Medulla oblongata (tissue), 1 donor: ENCODE measurements at regions not wholly inside any gene's neighbourhood (a gene's known extent, or its start where the extent isn't known, plus 50 kb on each side); places are given as distances from the start of the nearest gene placed in this dataset.
"Not testable (repeated sequence)": the region's sequence is repeated elsewhere in the genome, so short reads cannot be mapped to it uniquely, and the experiment has no call there.

ENCODE experiments used
- DNase-seq: peaks from one replicate; pipeline ENCODE4 v3.0.0-alpha.2; 2015; ENCODE audit errors: extremely low spot score

DNA sequence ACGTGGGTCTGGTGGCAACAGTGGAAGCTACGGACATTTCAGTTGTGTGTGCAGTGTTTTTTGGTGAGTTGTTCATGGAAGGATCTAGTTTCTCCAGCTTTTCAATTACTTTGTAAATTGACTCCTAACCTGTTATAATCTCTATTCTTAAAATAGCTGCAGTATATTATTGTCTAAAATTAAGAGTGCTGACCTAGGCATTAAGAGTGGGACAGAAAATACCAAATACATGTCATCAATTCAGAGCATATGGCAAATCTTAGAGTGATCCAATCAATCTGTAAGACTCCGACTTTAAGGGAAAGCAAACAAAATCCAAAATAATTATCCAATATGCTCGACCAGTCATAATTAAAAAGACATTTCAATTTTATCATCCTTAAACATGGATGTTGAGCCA is 338.1 kb upstream of the PCDH9 start:
- no peak for DNase-seq

DNA sequence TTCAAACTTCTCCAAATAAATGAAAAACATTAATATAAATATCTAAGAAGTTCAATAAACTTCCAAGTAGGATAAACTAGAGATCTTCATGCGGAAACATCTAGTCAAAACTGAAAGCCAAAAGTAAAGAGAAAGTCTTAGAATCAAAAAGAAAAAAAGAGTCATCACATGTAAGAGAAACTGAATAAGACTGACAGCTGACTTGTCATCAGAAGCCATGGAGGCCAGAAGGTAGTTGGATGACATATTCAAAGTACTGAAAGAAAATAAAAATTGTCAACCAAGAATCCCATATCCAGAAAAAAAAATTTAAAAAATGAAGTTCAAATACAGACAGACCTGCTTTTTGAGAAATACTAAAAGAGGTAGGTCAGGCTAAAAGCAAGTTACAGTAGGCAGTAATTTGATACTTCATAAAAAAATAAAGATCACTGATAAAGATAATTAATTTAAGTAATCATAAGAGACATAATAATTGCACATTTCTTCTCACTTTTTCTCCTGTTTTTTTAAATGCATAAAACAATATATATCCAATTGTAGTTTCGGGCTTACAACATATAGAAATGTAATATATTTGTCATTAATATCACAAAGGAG is 327.6 kb upstream of the PCDH9 start:
- no peak for DNase-seq

DNA sequence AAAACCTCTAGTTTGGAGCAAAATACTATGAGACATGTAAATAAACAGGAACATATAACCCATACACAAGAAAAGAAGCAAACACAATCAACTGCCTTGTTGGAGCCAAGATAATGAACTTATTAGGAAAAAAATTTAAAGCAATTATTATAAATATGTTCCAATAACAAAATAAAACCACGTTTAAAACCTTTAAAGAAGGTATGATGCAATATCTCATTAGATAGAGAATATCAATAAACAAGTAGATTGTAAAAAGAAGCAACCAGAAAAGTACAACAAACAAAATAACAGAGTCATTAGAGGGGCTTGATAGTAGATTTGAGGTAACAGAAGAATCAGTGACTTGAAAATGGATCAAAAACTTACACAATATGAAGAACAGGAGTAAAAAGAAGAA is 327.0 kb upstream of the PCDH9 start:
- DNase-seq, result no peak

DNA sequence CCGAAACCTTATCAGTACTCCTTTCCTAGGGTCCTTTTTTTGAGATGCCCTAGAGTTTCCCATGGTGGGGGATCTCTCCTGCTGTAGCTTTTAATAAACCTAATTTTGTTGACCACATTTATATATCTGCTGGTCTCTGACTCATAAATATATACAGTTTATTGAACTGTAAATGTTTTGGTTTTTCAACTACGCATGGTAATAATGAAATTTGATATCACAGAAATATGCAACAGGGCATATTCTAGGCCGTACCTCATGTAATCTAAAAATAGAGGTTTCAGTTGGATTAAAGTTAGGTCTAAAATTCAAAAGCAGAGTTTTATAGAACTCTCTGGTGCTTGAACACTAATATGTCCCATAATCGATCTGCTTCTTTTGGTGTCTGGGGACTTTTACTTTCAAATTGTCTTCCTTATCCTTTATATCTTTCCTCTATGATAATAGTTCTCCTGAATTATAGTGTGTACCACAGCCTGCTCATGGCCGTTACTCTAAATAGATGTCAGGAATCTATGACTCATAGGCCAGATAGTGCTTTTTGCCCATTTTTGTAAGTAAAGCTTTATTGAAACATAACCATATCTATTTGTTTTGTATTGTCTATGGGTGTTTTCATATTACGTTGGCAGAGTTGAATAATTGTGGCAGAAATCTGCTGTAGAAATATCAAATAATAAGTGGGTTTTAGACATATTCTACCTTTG is 324.8 kb upstream of the PCDH9 start:
- DNase-seq, result no peak

DNA sequence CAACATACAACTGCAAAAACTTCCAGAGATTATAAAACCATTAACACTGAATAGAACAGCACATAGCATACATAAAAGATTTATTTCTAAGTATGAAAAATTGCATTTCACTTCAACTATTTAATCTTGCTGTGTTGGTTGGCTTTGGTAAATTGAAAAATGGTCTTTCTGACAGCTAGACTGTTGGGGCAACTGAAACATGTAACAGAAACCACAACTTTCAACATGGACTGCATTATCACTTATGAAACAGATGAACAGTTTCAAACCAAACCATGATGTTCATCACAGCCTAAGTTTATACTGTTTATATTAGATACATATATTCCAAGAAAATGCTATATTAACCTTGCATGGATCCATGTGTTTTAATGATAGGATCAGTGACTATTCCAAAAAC is 324.1 kb upstream of the PCDH9 start:
- DNase-seq, result no peak

DNA sequence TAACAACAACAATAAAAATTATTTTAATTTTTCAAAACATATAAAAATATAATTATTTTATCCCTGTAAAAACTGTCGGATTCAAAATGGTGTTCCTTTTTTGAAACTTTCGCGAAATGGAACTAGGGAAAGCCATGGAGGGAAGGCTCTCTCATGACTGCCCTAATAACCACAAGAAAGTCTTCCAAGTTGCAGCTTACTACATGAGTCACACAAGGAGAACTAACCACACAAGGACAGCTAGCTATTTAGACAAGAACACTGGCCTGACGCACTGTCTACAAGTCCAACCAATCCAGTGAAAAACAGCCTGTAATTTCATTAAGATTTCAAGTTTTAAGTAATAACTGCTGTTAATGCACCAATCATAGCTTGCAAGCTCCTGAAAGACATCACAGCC is 319.2 kb upstream of the PCDH9 start:
- DNase-seq, result no peak

DNA sequence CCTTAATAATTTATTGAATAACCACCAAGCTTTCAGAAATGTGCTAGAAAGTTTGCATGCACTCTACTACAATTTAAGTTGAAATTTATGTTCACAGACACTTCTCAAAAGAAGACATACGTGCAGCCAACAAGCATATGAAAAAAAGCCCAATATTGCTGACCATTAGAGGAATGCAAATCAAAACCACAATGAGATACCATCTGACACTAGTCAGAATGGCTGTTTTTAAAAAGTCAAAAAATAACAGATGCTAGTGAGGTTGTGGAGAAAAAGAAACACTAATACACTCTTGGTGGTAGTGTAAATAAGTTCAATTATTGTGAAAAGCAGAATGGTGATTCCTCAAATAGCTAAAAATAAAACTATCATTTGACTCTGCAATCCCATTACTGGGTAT is 308.8 kb upstream of the PCDH9 start:
- no peak for DNase-seq

DNA sequence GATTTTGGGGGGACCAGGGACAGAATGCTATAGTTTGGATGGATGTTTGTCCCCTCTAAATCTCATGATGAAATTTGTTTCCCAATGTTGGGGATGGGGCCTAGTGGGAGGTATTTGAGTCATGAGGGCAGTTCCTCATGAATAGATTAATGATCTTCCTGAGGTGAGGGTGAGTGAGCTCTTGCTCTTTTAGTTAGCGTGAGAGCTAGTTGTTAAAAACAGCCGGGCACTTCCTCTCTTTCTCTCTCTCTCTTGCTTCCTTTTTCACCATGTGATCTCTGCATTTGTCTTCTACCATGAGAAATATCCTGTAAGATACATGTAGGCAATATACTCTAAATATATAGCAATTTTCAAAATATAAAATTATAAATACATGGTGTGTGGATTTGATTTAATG is 290.8 kb upstream of the PCDH9 start:
- no peak for DNase-seq

DNA sequence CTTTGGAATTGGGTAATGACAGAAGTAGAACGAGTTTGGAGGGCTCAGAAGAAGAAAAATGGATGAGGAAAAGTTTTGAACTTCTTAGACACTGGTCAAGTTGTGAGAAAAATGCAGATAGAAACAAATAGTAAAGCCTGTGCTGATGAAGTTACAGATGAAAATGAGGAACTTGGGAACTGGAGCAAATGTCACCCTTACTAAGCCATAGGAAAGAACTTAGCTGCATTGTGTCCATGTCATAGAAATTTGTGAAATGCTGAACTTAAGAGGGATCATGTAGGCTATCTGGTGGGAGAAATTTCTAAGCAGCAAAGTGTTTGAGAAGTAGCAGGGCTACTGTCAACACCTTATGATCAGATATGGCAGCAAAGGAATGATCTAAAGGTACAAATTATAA is 289.2 kb upstream of the PCDH9 start:
- no peak for DNase-seq

DNA sequence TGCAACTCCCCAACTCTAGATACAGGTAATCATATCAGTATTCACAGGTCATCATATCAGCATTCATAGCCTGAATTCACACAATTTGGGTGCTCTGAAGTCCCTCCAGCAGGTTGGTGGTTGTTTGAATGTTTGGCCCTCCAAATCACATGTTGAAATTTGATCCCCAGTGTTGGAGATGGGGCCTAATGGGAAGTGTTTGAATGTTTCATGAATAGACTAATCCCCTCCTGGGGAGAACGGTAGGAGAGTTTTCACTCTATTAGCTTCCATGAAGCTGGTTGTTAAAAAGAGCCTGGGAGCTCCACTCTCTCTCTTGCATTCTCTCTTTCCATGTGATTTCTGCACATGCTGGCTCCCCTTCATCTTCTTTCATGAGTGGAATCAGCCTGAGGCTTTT is 288.6 kb upstream of the PCDH9 start:
- DNase-seq, result no peak

DNA sequence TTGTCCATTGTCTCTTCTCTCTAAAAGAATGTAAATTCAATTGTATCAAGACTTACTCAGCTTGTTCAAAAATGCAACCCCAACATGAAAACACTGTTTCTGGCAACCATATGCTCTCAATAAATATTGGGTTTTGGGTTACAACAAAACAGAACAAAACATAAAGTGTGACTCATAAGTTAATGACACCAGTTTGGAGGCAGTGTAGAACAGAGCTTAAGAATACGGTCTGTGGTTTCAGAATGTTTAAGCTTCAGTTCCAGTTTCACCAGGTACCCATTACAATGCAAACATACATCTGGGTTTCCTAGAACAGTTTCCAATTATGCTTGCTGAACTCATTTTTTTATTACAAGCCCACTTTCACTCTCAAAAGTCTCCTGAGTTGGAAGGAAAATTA is 285.8 kb upstream of the PCDH9 start:
- DNase-seq, result no peak

DNA sequence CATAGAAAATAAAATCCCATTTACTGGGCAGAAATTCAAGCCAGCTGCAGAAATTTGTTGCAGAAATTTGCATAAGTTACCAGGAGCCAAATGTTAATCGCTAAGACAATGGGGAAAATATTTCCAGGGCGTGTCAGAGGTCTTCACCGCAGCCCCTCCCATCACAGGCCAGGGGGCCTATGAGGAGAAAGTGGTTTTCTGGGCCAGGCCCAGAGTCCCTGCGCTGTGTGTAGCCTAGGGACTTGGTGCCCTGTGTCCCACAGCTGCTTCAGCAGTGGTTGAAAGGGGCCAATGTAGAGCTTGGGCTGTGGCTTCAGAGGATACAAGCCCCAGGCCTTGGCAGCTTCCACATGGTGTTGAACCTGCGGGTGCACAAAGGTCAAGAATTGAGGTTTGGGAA is 278.9 kb upstream of the PCDH9 start:
- DNase-seq, result no peak

DNA sequence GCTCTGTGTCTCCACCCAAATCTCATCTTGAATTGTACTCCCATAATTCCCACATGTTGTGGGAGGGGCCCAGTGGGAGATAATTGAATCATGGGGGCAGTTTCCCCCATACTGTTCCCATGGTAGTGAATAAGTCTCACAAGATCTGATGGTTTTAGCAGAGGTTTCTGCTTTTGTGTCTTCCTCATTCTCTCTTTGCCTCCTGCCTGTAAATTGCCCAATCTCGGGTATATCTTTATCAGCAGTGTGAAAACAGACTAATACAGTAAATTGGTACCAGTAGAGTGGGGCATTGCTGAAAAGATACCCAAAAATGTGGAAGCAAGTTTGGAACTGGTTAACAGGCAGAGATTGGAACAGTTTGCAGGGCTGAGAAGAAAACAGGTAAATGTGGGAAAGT is 278.1 kb upstream of the PCDH9 start:
- DNase-seq, result not testable (repeated sequence)

DNA sequence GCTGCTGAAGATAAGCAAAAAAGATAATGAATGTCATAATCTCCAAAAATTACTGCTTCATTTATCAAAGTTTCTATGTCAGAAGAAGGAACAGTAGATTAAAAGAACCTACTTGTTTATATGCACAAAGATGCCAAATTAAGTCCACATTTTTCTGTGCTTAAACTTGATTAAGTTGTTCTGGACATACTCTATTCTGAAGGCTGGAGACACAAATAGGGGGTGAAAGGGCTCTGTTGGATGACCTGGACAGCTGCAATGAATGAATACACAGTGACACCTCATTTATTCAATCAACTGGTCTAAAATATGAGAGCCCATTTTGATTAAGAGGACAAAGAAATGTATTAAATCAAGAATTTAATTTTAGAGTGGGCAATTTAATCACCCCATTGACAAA is 276.3 kb upstream of the PCDH9 start:
- DNase-seq, result no peak

DNA sequence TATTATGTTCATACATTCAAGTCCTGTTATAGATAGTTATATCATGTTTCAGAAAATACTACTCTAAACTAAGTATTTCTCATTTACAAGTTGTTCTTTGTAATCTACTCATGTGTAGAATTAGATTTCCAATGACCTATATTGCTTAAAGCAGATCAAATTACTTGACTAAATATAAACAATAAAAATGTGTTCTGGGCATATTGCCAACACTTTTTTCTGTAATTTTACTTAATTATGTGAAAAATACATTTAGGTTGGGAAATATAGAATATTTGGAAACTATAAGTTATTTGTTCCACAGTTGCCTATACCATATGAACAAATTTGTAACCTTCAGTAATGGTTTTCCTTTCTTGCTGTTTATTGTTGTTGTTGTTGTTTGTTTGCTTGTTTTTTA is 275.2 kb upstream of the PCDH9 start:
- no peak for DNase-seq

DNA sequence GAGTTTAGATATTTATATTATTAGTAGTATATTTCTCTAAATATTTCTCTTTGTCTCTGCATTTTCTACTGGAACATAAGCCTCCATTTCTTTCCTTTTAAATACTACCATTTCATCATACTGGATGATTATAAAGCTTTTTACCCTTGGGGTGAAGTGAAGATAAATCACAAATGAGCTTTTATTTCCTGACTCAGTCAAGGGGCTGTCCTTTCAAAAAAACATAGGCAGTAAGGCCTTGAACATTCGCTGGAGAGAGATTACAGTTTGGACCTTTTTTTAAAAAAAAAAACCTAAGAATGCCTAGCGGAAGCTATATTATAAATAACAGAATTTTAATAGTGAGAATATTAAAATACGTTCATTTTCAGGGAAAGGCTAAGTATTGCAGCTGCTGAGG is 268.8 kb upstream of the PCDH9 start:
- no peak for DNase-seq

DNA sequence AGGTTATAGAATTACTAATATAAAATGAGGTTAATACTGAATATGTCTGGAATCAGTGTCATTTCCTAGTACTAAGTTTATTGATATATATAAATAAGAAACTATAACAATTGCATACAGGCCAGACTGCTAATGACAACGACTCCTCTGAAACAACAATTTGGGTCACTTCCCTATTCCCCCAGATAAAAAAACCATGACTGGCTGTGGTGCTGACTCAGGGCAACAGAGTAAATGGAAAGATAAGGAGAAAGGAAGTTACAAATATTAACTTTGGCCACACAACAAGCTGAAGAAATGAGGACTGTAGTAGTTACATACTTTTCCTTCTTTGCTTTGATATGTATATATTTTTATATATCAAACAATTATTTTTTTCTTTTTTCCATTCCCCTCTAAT is 263.7 kb upstream of the PCDH9 start:
- DNase-seq, result peak; percentile 11

DNA sequence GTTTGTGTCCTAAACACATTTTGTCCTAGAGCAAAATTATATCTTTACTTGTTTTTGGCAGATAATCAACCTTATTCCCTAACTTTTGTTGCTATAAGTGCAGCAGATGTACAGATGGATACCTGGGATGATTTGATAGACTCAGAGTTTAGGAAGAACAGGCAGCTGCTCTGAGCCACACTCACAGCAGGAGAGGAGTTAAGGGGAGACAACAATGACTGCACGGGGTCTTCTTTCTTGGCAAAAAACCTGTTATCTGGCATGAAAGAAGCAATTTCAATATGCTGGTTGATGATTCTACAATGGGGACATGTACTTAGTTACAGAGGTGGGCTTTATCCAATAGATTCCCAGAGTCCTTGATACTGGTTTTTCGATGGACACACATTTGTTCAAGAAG is 258.9 kb upstream of the PCDH9 start:
- no peak for DNase-seq

DNA sequence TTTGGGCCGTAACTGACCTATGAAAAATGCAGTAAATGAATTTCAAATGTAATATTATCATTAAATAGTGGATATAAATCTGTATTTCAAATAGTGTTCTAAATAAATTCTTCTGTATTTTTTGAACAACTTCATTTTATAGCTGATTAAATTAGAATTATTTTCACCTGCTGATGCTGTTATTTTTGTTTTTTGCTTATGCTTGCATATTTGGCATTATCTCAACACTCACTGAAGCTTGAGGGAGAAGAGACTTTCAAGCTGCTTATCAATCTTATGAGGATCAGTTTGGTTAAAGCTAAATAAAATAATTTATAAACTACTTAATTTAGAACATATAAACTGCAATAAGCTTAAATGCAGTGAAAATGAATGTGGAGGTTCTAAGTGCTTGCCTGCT is 251.3 kb upstream of the PCDH9 start:
- DNase-seq, result no peak

DNA sequence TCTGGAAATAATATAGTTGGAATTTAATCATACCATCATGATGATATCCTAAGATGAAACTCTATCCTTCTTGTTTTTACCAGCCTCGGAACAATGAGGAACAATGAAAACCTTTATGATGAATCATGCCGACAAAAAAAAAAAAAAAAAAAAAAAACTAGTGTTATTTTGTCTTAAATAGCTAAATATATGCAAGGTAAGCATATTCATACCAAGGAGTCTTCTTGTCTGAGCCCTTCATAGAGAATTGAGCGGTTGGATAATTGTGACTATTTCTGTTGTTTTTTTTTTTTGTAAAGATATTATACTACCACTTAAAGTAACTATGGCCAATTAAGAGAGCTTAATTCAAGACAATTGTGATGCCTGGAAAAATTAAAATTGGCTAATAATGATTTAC is 244.0 kb upstream of the PCDH9 start:
- no peak for DNase-seq

DNA sequence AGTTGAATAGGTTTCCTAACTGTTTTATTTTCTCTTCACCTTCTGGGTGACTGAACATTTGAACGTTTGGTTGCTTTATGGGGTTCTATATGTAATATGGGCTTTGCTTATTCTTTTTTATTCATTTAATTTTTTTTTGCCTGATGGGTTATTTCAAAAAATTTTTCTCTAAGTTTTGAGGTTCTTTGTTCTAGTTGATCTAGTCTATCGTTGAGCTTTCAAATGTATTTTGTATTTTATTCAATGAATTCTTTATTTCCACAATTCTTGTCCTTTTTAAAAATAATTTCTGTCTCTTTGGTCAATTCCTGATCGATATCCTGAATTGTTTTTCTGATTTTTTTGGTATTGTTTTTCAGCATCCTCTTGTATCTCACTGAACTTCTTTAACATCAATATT is 239.5 kb upstream of the PCDH9 start:
- DNase-seq, result no peak

DNA sequence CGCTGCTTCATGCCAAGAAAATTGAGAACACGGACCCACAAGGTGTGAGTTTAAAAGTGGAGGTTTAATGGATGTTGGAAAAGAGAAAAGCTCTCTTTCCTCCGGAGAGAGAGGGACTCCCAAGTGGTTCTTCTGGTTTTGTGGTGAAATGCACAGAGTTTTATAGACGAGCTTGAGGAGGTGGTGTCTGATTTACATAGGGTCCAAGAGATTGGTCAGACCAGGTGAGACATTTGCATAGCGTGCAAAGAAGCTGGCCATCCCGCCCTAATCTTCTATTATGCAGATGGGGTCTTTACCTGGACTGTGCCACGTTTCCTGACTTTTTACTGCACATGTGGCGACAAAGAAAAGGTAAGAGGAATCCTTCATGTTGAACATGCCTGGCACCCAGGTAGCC is 236.4 kb upstream of the PCDH9 start:
- DNase-seq, result no peak

DNA sequence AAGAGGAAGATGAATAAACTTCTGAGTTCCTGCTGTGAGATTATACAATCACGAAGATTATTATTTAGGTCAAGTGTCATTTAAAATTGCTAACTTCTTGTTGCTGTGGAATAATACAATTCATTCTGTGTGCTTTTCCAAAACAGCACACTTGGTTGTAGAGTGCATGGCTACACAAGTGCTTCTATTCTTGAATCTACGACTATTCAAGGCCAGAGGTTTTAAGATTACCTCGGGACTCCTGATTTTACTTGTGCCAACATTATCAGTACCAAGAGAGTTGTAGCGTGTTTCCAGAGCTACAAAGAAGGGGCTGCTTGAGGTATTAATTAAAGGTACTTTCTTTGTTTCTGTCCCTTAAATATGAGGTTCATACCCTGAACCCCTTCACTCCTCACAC is 234.0 kb upstream of the PCDH9 start:
- no peak for DNase-seq

DNA sequence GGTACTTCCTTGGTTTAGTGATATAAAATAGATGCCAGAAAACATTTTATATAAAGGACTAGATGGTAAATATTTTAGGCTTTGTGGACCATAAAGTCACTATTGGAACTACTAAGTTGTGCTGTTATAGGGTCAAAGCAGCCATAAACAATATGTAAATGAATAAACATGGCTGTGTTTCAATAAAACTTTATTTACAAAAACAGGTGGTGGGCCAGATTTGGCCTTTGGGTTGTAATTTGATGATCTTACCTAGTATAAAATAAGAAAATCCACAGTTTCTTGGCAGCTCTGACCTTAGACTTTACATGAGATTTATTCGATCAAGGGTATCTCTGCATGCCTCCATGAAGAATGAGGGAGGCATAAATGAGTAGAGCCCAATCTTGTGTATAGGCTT is 232.0 kb upstream of the PCDH9 start:
- no peak for DNase-seq
